ENCODE measurements at regions not wholly inside any gene's neighbourhood (a gene's known extent, or its start where the extent isn't known, plus 50 kb on each side); places are given as distances from the start of the nearest gene placed in this dataset.
"Not testable (repeated sequence)": the region's sequence is repeated elsewhere in the genome, so short reads cannot be mapped to it uniquely, and the experiment has no call there.

GRCh38 chrX:41009850-41010846 is 75.1 kb upstream of the USP9X start:
- H3K4me3 ChIP-seq (ENCODE audit: low read length), result no peak overlapping the region
- H3K9me3 ChIP-seq (ENCODE audit: low read length), result no peaks in the 10 kb centered on the region
- H3K27me3 ChIP-seq (ENCODE audit: insufficient read depth, low read length), result no peaks in the 10 kb centered on the region
- H2AFZ ChIP-seq (ENCODE audit: low read depth, low read length), result peak overlapping the region; percentile 22
- no peaks in the 10 kb centered on the region for H3K36me3 ChIP-seq (ENCODE audit: insufficient read depth, low read length)
- H3K4me1 ChIP-seq (ENCODE audit: insufficient read depth, low read length), result peaks cover 4% of the 10 kb centered on the region

GRCh38 chrX:41014776-41015360 is 70.4 kb upstream of the USP9X start:
- Histone ChIP-seq H3K4me1 (ENCODE audit: insufficient read depth, low read length) (peaks cover 7% of the 10 kb centered on the region), H3K9me3 (ENCODE audit: low read length) (no peaks in the 10 kb centered on the region), H2AFZ (ENCODE audit: low read depth, low read length) (no peak overlapping the region)

GRCh38 chrX:41017785-41018184 is 67.5 kb upstream of the USP9X start:
- not testable (repeated sequence) for H3K4me1 ChIP-seq (ENCODE audit: insufficient read depth, low read length); H3K27me3 ChIP-seq (ENCODE audit: insufficient read depth, low read length); H3K36me3 ChIP-seq (ENCODE audit: insufficient read depth, low read length); H3K4me3 ChIP-seq (ENCODE audit: low read length); H3K9me3 ChIP-seq (ENCODE audit: low read length); H2AFZ ChIP-seq (ENCODE audit: low read depth, low read length)

More at GRCh38 chrX:41014776-41015360, 70.4 kb upstream of the USP9X start:
- no peaks in the 10 kb centered on the region for H3K36me3 ChIP-seq (ENCODE audit: insufficient read depth, low read length)
- no peak overlapping the region for H3K4me3 ChIP-seq (ENCODE audit: low read length)
- no peaks in the 10 kb centered on the region for H3K27me3 ChIP-seq (ENCODE audit: insufficient read depth, low read length)

GRCh38 chrX:41018391-41019040 is 66.7 kb upstream of the USP9X start:
- not testable (repeated sequence) for H3K9me3 ChIP-seq (ENCODE audit: low read length); H3K27me3 ChIP-seq (ENCODE audit: insufficient read depth, low read length); H3K36me3 ChIP-seq (ENCODE audit: insufficient read depth, low read length); H3K4me1 ChIP-seq (ENCODE audit: insufficient read depth, low read length); H3K4me3 ChIP-seq (ENCODE audit: low read length)
- H2AFZ ChIP-seq (ENCODE audit: low read depth, low read length), result peak overlapping the region; percentile 57

DNA sequence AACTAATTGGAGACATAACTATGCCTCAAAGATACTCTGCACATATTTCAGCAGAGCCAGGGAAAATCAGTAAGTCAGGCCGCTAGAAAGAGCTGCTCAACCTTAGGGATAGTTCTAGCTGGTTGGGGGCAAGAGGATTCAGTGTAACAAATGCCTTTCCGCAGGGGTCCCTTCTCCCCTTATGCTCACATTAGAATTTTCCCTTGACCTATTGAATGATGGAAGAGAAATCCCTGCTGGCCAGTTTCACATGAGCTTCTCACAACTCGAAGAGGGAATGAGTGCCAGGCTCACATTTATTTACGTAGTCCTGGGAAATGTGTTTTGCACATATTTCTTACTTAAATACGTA is 66.2 kb upstream of the USP9X start:
- Histone ChIP-seq H3K27me3 (ENCODE audit: insufficient read depth, low read length) (no peaks in the 10 kb centered on the region), H3K4me3 (ENCODE audit: low read length) (no peak overlapping the region), H3K9me3 (ENCODE audit: low read length) (no peaks in the 10 kb centered on the region), H3K4me1 (ENCODE audit: insufficient read depth, low read length) (peaks cover 7% of the 10 kb centered on the region), H3K36me3 (ENCODE audit: insufficient read depth, low read length) (no peaks in the 10 kb centered on the region), H2AFZ (ENCODE audit: low read depth, low read length) (peak overlapping the region; percentile 57)

- no peak overlapping the region for H2AFZ ChIP-seq (ENCODE audit: low read depth, low read length)
- H3K4me1 ChIP-seq (ENCODE audit: insufficient read depth, low read length), result peaks cover 10% of the 10 kb centered on the region
- H3K27me3 ChIP-seq (ENCODE audit: insufficient read depth, low read length), result no peaks in the 10 kb centered on the region
- no peaks in the 10 kb centered on the region for H3K36me3 ChIP-seq (ENCODE audit: insufficient read depth, low read length)
- no peaks in the 10 kb centered on the region for H3K9me3 ChIP-seq (ENCODE audit: low read length)
- H3K4me3 ChIP-seq (ENCODE audit: low read length), result no peak overlapping the region
Measured at GRCh38 chrX:41022566-41022965, 62.7 kb upstream of the USP9X start.

- peaks cover 10% of the 10 kb centered on the region for H3K4me1 ChIP-seq (ENCODE audit: insufficient read depth, low read length)
- H2AFZ ChIP-seq (ENCODE audit: low read depth, low read length), result no peak overlapping the region
- H3K9me3 ChIP-seq (ENCODE audit: low read length), result no peaks in the 10 kb centered on the region
- no peaks in the 10 kb centered on the region for H3K27me3 ChIP-seq (ENCODE audit: insufficient read depth, low read length)
- no peak overlapping the region for H3K4me3 ChIP-seq (ENCODE audit: low read length)
- no peaks in the 10 kb centered on the region for H3K36me3 ChIP-seq (ENCODE audit: insufficient read depth, low read length)
Measured at GRCh38 chrX:41023098-41023497, 62.1 kb upstream of the USP9X start.

DNA sequence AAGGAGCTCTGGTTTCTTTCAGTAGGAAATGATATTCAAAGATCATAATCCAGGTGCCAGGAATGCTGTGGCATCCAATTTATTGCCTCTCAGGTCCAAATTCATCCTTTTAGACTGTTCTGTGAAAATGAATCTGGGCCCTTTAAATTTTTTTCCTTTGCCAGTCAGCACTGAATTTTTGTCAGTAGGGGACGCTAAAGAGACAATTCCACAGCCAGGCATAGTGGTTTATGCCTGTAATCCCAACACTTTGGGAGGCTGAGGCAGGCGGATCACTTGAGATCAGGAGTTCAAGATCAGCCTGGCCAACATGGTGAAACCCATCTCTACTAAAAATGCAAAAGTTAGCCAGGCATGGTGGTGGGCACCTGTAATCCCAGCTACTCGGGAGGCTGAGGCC is 60.9 kb upstream of the USP9X start:
- H3K36me3 ChIP-seq (ENCODE audit: insufficient read depth, low read length); H3K27me3 ChIP-seq (ENCODE audit: insufficient read depth, low read length); H3K4me3 ChIP-seq (ENCODE audit: low read length); H2AFZ ChIP-seq (ENCODE audit: low read depth, low read length); H3K9me3 ChIP-seq (ENCODE audit: low read length); H3K4me1 ChIP-seq (ENCODE audit: insufficient read depth, low read length): not testable (repeated sequence)

GRCh38 chrX:41024755-41025154 is 60.5 kb upstream of the USP9X start:
- H3K4me3 ChIP-seq (ENCODE audit: low read length), result no peak overlapping the region
- H2AFZ ChIP-seq (ENCODE audit: low read depth, low read length), result no peak overlapping the region
- H3K9me3 ChIP-seq (ENCODE audit: low read length), result no peaks in the 10 kb centered on the region
- H3K27me3 ChIP-seq (ENCODE audit: insufficient read depth, low read length), result no peaks in the 10 kb centered on the region
- H3K4me1 ChIP-seq (ENCODE audit: insufficient read depth, low read length), result peaks cover 3% of the 10 kb centered on the region
- H3K36me3 ChIP-seq (ENCODE audit: insufficient read depth, low read length), result no peaks in the 10 kb centered on the region

GRCh38 chrX:41025926-41026701 is 59.1 kb upstream of the USP9X start:
- Histone ChIP-seq H3K27me3 (ENCODE audit: insufficient read depth, low read length) (no peaks in the 10 kb centered on the region), H2AFZ (ENCODE audit: low read depth, low read length) (peak overlapping the region; percentile 9), H3K9me3 (ENCODE audit: low read length) (no peaks in the 10 kb centered on the region), H3K4me3 (ENCODE audit: low read length) (peak overlapping the region; percentile 49), H3K4me1 (ENCODE audit: insufficient read depth, low read length) (peaks cover 3% of the 10 kb centered on the region), H3K36me3 (ENCODE audit: insufficient read depth, low read length) (no peaks in the 10 kb centered on the region)

DNA sequence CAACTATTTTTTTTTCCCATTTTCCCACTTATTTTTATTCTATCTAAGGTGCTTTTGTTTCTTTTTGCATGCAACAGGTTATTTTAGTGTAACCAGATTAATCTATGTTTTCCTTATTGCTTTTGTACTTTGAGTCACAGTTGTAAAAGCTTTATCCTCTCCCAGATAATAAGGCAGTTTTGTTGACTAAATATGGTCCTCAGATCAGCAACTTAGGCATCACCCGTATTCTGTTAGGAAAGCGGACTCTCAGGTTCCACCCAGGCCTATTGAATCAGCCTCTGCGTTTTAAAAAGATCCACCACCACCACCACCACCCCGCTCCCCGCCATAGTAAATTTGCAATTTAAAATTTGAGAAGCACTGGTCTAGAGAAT is 58.6 kb upstream of the USP9X start:
- Histone ChIP-seq H3K27me3 (ENCODE audit: insufficient read depth, low read length) (no peaks in the 10 kb centered on the region), H3K36me3 (ENCODE audit: insufficient read depth, low read length) (no peaks in the 10 kb centered on the region), H3K9me3 (ENCODE audit: low read length) (no peaks in the 10 kb centered on the region), H3K4me3 (ENCODE audit: low read length) (peak overlapping the region; percentile 49), H2AFZ (ENCODE audit: low read depth, low read length) (peak overlapping the region; percentile 9), H3K4me1 (ENCODE audit: insufficient read depth, low read length) (peaks cover 3% of the 10 kb centered on the region)

DNA sequence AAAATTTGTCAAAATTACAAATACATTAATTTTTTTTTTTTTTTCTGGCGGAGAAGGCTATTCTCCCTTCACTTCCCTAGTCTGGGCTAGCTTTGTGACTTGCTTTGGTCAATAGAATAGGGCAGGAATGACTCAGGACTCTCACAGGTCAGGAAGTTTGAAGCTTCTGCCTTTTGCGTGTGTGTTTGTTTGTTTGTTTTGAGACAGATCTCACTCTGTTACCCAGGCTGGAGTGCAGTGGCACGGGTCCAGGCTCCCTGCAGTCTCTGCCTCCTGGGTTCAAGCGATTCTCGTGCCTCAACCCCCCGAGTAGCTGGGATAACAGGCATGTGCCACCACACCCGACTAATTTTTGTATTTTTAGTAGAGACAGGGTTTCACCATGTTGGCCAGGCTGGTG is 55.9 kb upstream of the USP9X start:
- Histone ChIP-seq H2AFZ (ENCODE audit: low read depth, low read length) (no peak overlapping the region), H3K4me1 (ENCODE audit: insufficient read depth, low read length) (peaks cover 3% of the 10 kb centered on the region), H3K27me3 (ENCODE audit: insufficient read depth, low read length) (no peaks in the 10 kb centered on the region), H3K4me3 (ENCODE audit: low read length) (no peak overlapping the region), H3K9me3 (ENCODE audit: low read length) (no peaks in the 10 kb centered on the region), H3K36me3 (ENCODE audit: insufficient read depth, low read length) (no peaks in the 10 kb centered on the region)

All from neuron (in vitro differentiated cells).